HEK293T (cell line): ENCODE measurements at regions not wholly inside any gene's neighbourhood (a gene's known extent, or its start where the extent isn't known, plus 50 kb on each side); places are given as distances from the start of the nearest gene placed in this dataset.

Experiments used
- CTCF ChIA-PET: fragments of 350-600 bp; formaldehyde crosslinking; extraction: SDS; loops from one replicate; lab custom pipeline; 2021; ENCODE audit warnings: antibody characterized with exemption, inconsistent platforms; lab: Yijun Ruan, JAX
- POLR2A ChIA-PET: fragments of 350-600 bp; formaldehyde crosslinking; extraction: SDS; loops from one replicate; lab custom pipeline; 2020; ENCODE audit warnings: antibody characterized with exemption, inconsistent platforms; lab: Yijun Ruan, JAX
- DNase-seq: peaks from one replicate; pipeline ENCODE4 v3.0.0; 2012; ENCODE audit warnings: mixed read lengths; ENCODE audit errors: extremely low spot score
- ARNT ChIP-seq: fragments of 450-650 bp; IDR thresholded peaks from 2 replicates; pipeline ENCODE4 v1.6.1; 2017; ENCODE audit warnings: mild to moderate bottlenecking
- BHLHE40 ChIP-seq: fragments of 450-650 bp; IDR thresholded peaks from 2 replicates; pipeline ENCODE4 v1.6.1; 2016; ENCODE audit warnings: mild to moderate bottlenecking, moderate library complexity, borderline replicate concordance
- CTBP1 ChIP-seq: fragments of 450-650 bp; IDR thresholded peaks from 2 replicates; pipeline ENCODE4 v1.6.1; 2016; ENCODE audit warnings: borderline replicate concordance
- ELF4 ChIP-seq: fragments of 450-650 bp; IDR thresholded peaks from 2 replicates; pipeline ENCODE4 v1.6.1; 2017; ENCODE audit warnings: antibody characterized with exemption
- FOXA1 ChIP-seq: fragments of 450-650 bp; IDR thresholded peaks from 2 replicates; pipeline ENCODE4 v1.6.1; 2016; ENCODE audit warnings: mild to moderate bottlenecking
- FOXK2 ChIP-seq: fragments of 450-650 bp; IDR thresholded peaks from 2 replicates; pipeline ENCODE4 v1.6.1; 2016; ENCODE audit warnings: mild to moderate bottlenecking
- FOXM1 ChIP-seq: fragments of 450-650 bp; IDR thresholded peaks from 2 replicates; pipeline ENCODE4 v1.6.1; 2017; ENCODE audit warnings: mild to moderate bottlenecking, borderline replicate concordance
- HDGF ChIP-seq: fragments of 450-650 bp; IDR thresholded peaks from 2 replicates; pipeline ENCODE4 v1.6.1; 2017; ENCODE audit warnings: antibody characterized with exemption, borderline replicate concordance
- L3MBTL2 ChIP-seq: fragments of 450-650 bp; conservative IDR thresholded peaks from 2 replicates; pipeline ENCODE4 v1.6.1; 2016; ENCODE audit warnings: mild to moderate bottlenecking
- LEF1 ChIP-seq: fragments of 450-650 bp; IDR thresholded peaks from 2 replicates; pipeline ENCODE4 v1.6.1; 2017; ENCODE audit warnings: mild to moderate bottlenecking, borderline replicate concordance
- NFRKB ChIP-seq: fragments of 450-650 bp; IDR thresholded peaks from 2 replicates; pipeline ENCODE4 v1.6.1; 2016; ENCODE audit warnings: mild to moderate bottlenecking, moderate library complexity
- PKNOX1 ChIP-seq: fragments of 450-650 bp; IDR thresholded peaks from 2 replicates; pipeline ENCODE4 v1.6.1; 2016
- SP1 ChIP-seq: fragments of 450-650 bp; IDR thresholded peaks from 2 replicates; pipeline ENCODE4 v1.6.1; 2017
- SUZ12 ChIP-seq: fragments of 450-650 bp; IDR thresholded peaks from 2 replicates; pipeline ENCODE4 v1.6.1; 2016; ENCODE audit warnings: mild to moderate bottlenecking
- TARDBP ChIP-seq: fragments of 450-650 bp; IDR thresholded peaks from 2 replicates; pipeline ENCODE4 v1.6.1; 2016
- ZNF384 ChIP-seq: fragments of 450-650 bp; IDR thresholded peaks from 2 replicates; pipeline ENCODE4 v1.6.1; 2016

- DNase-seq = no peak
- ChIA-PET POLR2A (no interaction called here), CTCF (interaction anchor here (0.6 kb wide), 1 partner anchor 1530 kb away, joined by 3 read pairs; no protein-coding TSS in a partner anchor)
- TF ChIP-seq SUZ12 = no peak
- TF ChIP-seq ARNT = no peak
- no peak for TF ChIP-seq BHLHE40
- no peak for TF ChIP-seq NFRKB
- no peak for TF ChIP-seq ZNF384
- TF ChIP-seq L3MBTL2 = no peak
- no peak for TF ChIP-seq LEF1
- TF ChIP-seq CTBP1 = no peak
- no peak for TF ChIP-seq FOXA1
- TF ChIP-seq FOXM1 = no peak
- no peak for TF ChIP-seq HDGF
- no peak for TF ChIP-seq FOXK2
- no peak for TF ChIP-seq ELF4
- TF ChIP-seq TARDBP = no peak
- no peak for TF ChIP-seq PKNOX1
- TF ChIP-seq SP1 = no peak
Observed at GRCh38 chr9:86752733-86753132, 194.6 kb downstream of the GAS1 start.

- TF ChIP-seq NFRKB (no peak), FOXM1 (no peak)
- POLR2A ChIA-PET = no interaction called here
Observed at GRCh38 chr9:86751956-86752355, 195.3 kb downstream of the GAS1 start.

GRCh38 chr9:86751207-86751606 lies 196.1 kb downstream of the GAS1 start:
- ChIA-PET POLR2A (no interaction called here), CTCF (no interaction called here)
- TF ChIP-seq ARNT = no peak
- TF ChIP-seq LEF1 = no peak
- no peak for TF ChIP-seq BHLHE40
- no peak for TF ChIP-seq HDGF
- no peak for TF ChIP-seq FOXA1
- no peak for TF ChIP-seq TARDBP
- no peak for TF ChIP-seq L3MBTL2
- TF ChIP-seq ELF4 = no peak
- no peak for TF ChIP-seq SP1
- no peak for TF ChIP-seq NFRKB
- no peak for TF ChIP-seq ZNF384
- no peak for TF ChIP-seq FOXK2
- no peak for TF ChIP-seq FOXM1
- no peak for DNase-seq

More at GRCh38 chr9:86751956-86752355, 195.3 kb downstream of the GAS1 start:
- CTCF ChIA-PET = no interaction called here
- no peak for DNase-seq

GRCh38 chr9:86749894-86750255 lies 197.4 kb downstream of the GAS1 start:
- no peak for DNase-seq
- POLR2A ChIA-PET = no interaction called here
- CTCF ChIA-PET = no interaction called here
- TF ChIP-seq TARDBP (no peak), BHLHE40 (no peak), FOXM1 (no peak), NFRKB (no peak), LEF1 (no peak), PKNOX1 (no peak), ELF4 (no peak), ZNF384 (no peak), ARNT (no peak), FOXK2 (no peak), SUZ12 (no peak), FOXA1 (no peak), L3MBTL2 (no peak), HDGF (no peak), CTBP1 (no peak), SP1 (no peak)

- ChIA-PET CTCF (no interaction called here), POLR2A (no interaction called here)
- no peak for DNase-seq
- TF ChIP-seq L3MBTL2 = no peak
- TF ChIP-seq ARNT = no peak
Observed at GRCh38 chr9:86749161-86749893, 198.0 kb downstream of the GAS1 start.

GRCh38 chr9:86747711-86748110 lies 199.6 kb downstream of the GAS1 start:
- ChIA-PET POLR2A (no interaction called here), CTCF (no interaction called here)
- no peak for DNase-seq
- TF ChIP-seq HDGF = no peak
- no peak for TF ChIP-seq ARNT
- no peak for TF ChIP-seq LEF1
- TF ChIP-seq ELF4 = no peak
- TF ChIP-seq ZNF384 = no peak
- no peak for TF ChIP-seq PKNOX1
- no peak for TF ChIP-seq SP1
- no peak for TF ChIP-seq FOXM1
- TF ChIP-seq FOXA1 = no peak
- no peak for TF ChIP-seq CTBP1
- no peak for TF ChIP-seq FOXK2
